Body of pancreas (tissue), 4 donors: ENCODE measurements at regions not wholly inside any gene's neighbourhood (a gene's known extent, or its start where the extent isn't known, plus 50 kb on each side); places are given as distances from the start of the nearest gene placed in this dataset.

Experiments
- ATAC-seq: fragments of 150-250 bp; one replicate; pipeline ENCODE4 v1.9.1; 2016
- DNase-seq, 4 donors: peaks; one replicate each; pipeline ENCODE4 v3.0.0-alpha.2; 2019
- H3K27ac ChIP-seq, 4 donors: fragments of 200-600 bp; sonication (generic); 1 replicate in 3 of 4; 2 replicates in 1 of 4; pipeline versions ENCODE4 v1.5.1 to v1.6.1; 2016 to 2019; ENCODE audit warnings: mild to moderate bottlenecking in 1 of 4, mixed read lengths in 1 of 4, moderate library complexity in 1 of 4
- H3K27me3 ChIP-seq, 2 donors: fragments of 200-600 bp; sonication (generic); one replicate each; pipeline ENCODE4 v1.6.0; 2016; ENCODE audit warnings: mild to moderate bottlenecking in 1 of 2
- H3K36me3 ChIP-seq, 2 donors: fragments of 200-600 bp; sonication (generic); replicated peaks in 1 of 2; 2 replicates each; pipeline ENCODE4 v1.5.1; 2016; ENCODE audit warnings: low read depth in 2 of 2; ENCODE audit not compliant: insufficient read depth in 1 of 2
- H3K4me1 ChIP-seq: fragments of 200-600 bp; sonication (generic); one replicate; pipeline ENCODE4 v1.6.0; 2016
- H3K4me3 ChIP-seq, 2 donors: fragments of 200-600 bp; sonication (generic); 1 replicate in 1 of 2; 2 replicates in 1 of 2; pipeline ENCODE4 v1.5.1; 2016 to 2019
- H3K9me3 ChIP-seq, 3 donors: fragments of 200-600 bp; sonication (generic); 1 replicate in 2 of 3; 2 replicates in 1 of 3; pipeline ENCODE4 v1.5.1; 2016
- CTCF ChIP-seq, 7 experiments: fragments of 450-650 bp in 4 of 7; fragments of 200-600 bp in 3 of 7; sonication (generic) in 3 of 7; IDR thresholded peaks; one replicate each; pipeline ENCODE4 v1.5.1; 2016 to 2019; ENCODE audit warnings: antibody characterized with exemption in 7 of 7
- POLR2A ChIP-seq, 3 donors: fragments of 450-650 bp; IDR thresholded peaks; one replicate each; pipeline ENCODE4 v1.6.1; 2016; ENCODE audit warnings: antibody characterized with exemption in 3 of 3, mild to moderate bottlenecking in 2 of 3
- WGBS, 2 donors: methylation state at CpG; one replicate each; pipeline ENCODE4 v1.1.5; 2017; 5-methylcytosine and 5-hydroxymethylcytosine counted together
- intact Hi-C: fragments of 100-400 bp; cut with DNase I; formaldehyde crosslinking; loops from one replicate; pipeline ENCODE4 v1.15.1; 2023

- DNase-seq (no peak), ATAC-seq (no peak)
- TF ChIP-seq CTCF (IDR thresholded peaks at IDR 0.05) (no peak), POLR2A (IDR thresholded peaks at IDR 0.05) (no peak)
- 43 to 45% methylated on average over 3 of the region's 3 CpGs for WGBS, 2 donors
- no peak overlapping the region for H3K4me3 ChIP-seq
- H3K4me1 ChIP-seq, result no peaks in the 10 kb centered on the region
- H3K27me3 ChIP-seq, result no peaks in the 10 kb centered on the region
- H3K9me3 ChIP-seq, result no peaks in the 10 kb centered on the region
- no peaks in the 10 kb centered on the region for H3K36me3 ChIP-seq
- H3K27ac ChIP-seq, result no peak overlapping the region
- intact Hi-C loops, result no loop called here
Observed at GRCh38 chr9:22986556-22986955, 539.9 kb downstream of the DMRTA1 start.

- Histone ChIP-seq H3K9me3 (no peaks in the 10 kb centered on the region), H3K4me1 (no peaks in the 10 kb centered on the region), H3K36me3 (no peaks in the 10 kb centered on the region), H3K27me3 (no peaks in the 10 kb centered on the region), H3K4me3 (no peak overlapping the region), H3K27ac (no peak overlapping the region)
- intact Hi-C loops, result no loop called here
- WGBS, 2 donors, result 48 to 50% methylated on average over 4 of the region's 4 CpGs
- no peak for TF ChIP-seq CTCF (IDR thresholded peaks at IDR 0.05)
- TF ChIP-seq POLR2A (IDR thresholded peaks at IDR 0.05), result no peak
- ATAC-seq (no peak), DNase-seq (no peak)
Observed at GRCh38 chr9:22990349-22990748, 543.7 kb downstream of the DMRTA1 start.

- no peaks in the 10 kb centered on the region for H3K4me1 ChIP-seq
- no peaks in the 10 kb centered on the region for H3K36me3 ChIP-seq
- no peak overlapping the region for H3K27ac ChIP-seq
- intact Hi-C loops, result no loop called here
- DNase-seq, result no peak
- peaks cover 0 to 11% (median 0%) of the 10 kb centered on the region in 3 donors for H3K9me3 ChIP-seq
- no peak for ATAC-seq
- no peak for TF ChIP-seq POLR2A (IDR thresholded peaks at IDR 0.05)
- TF ChIP-seq CTCF (IDR thresholded peaks at IDR 0.05), result no peak
- H3K4me3 ChIP-seq, result no peak overlapping the region
- H3K27me3 ChIP-seq, result no peaks in the 10 kb centered on the region
- WGBS, 2 donors, result 23 to 33% methylated on average over 3 of the region's 3 CpGs
Observed at GRCh38 chr9:22992780-22993179, 546.2 kb downstream of the DMRTA1 start.

- Histone ChIP-seq H3K4me1 (no peaks in the 10 kb centered on the region), H3K9me3 (peaks cover 0 to 15% (median 0%) of the 10 kb centered on the region in 3 donors), H3K27me3 (no peaks in the 10 kb centered on the region), H3K36me3 (no peaks in the 10 kb centered on the region), H3K4me3 (no peak overlapping the region), H3K27ac (no peak overlapping the region)
- TF ChIP-seq CTCF (IDR thresholded peaks at IDR 0.05) (no peak), POLR2A (IDR thresholded peaks at IDR 0.05) (no peak)
- intact Hi-C loops, result no loop called here
- no peak for DNase-seq
- ATAC-seq, result no peak
- 75 to 80% methylated on average over 4 of the region's 4 CpGs for WGBS, 2 donors
Observed at GRCh38 chr9:22997923-22998322, 551.3 kb downstream of the DMRTA1 start.

- H3K27ac ChIP-seq, result no peak overlapping the region
- intact Hi-C loops, result no loop called here
- no peaks in the 10 kb centered on the region for H3K36me3 ChIP-seq
- H3K4me1 ChIP-seq, result no peaks in the 10 kb centered on the region
- H3K9me3 ChIP-seq, result no peaks in the 10 kb centered on the region
- TF ChIP-seq POLR2A (IDR thresholded peaks at IDR 0.05) (no peak), CTCF (IDR thresholded peaks at IDR 0.05) (no peak)
- 31 to 32% methylated on average over 5 of the region's 5 CpGs for WGBS, 2 donors
- H3K27me3 ChIP-seq, result no peaks in the 10 kb centered on the region
- no peak for DNase-seq
- H3K4me3 ChIP-seq, result no peak overlapping the region
- no peak for ATAC-seq
Observed at GRCh38 chr9:23005156-23005555, 558.5 kb downstream of the DMRTA1 start.
